ENCODE measurements at regions not wholly inside any gene's neighbourhood (a gene's known extent, or its start where the extent isn't known, plus 50 kb on each side); places are given as distances from the start of the nearest gene placed in this dataset.

- DNase-seq (ENCODE audit: low read depth) = no peak
- TF ChIP-seq CTCF (IDR thresholded peaks at IDR 0.05; ENCODE audit: control insufficient read depth, insufficient read depth, low read depth, low read length, missing control alignments) = no peak
- H3K4me3 ChIP-seq (ENCODE audit: control insufficient read depth, low read depth, low read length) = no peak overlapping the region
Measured at GRCh38 chr1:195113471-195113870, 1494.8 kb downstream of the KCNT2 start.

DNA sequence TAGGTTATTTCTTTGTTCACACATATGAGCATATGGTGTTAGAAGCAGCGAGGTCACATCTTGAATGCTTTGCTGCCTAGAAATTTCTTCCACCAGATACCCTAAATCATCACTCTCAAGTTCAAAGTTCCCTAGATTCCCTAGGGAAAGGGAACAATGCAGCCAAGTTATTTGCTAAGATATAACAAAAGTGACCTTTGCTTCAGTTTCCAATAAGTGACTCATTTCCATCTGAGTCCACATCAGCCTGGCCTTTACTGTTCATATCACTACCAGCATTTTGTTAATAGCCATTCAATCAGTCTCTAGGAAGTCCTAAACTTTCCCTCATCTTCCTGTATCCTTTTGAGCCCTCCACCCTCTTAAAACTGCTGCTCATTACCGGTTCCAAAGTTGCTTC lies 1502.5 kb downstream of the KCNT2 start:
- TF ChIP-seq CTCF (IDR thresholded peaks at IDR 0.05; ENCODE audit: control insufficient read depth, insufficient read depth, low read depth, low read length, missing control alignments) = no peak
- H3K4me3 ChIP-seq (ENCODE audit: control insufficient read depth, low read depth, low read length) = no peak overlapping the region
- DNase-seq (ENCODE audit: low read depth) = no peak

DNA sequence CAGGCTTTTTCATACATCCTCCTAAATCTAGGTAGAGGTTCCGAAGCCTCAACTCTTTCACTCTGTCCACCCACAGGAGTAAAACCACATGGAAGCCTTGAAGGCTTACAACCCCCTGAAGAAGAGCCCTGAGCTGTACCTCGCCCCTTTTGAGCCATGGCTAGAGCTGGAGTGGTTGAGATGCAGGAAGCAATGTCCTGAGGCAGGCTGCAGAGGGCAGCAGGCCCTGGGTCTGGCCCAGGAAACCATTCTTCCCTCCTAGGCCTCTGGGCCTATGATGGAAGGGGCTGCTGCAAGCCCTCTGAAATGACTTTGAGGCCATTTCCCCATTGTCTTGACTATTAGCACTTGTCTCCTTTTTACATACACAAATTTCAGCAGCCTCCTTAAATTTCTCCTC lies 1503.0 kb downstream of the KCNT2 start:
- no peak overlapping the region for H3K4me3 ChIP-seq (ENCODE audit: control insufficient read depth, low read depth, low read length)
- DNase-seq (ENCODE audit: low read depth) = no peak
- no peak for TF ChIP-seq CTCF (IDR thresholded peaks at IDR 0.05; ENCODE audit: control insufficient read depth, insufficient read depth, low read depth, low read length, missing control alignments)

- no peak for DNase-seq (ENCODE audit: low read depth)
- TF ChIP-seq CTCF (IDR thresholded peaks at IDR 0.05; ENCODE audit: control insufficient read depth, insufficient read depth, low read depth, low read length, missing control alignments) = no peak
- no peak overlapping the region for H3K4me3 ChIP-seq (ENCODE audit: control insufficient read depth, low read depth, low read length)
Measured at GRCh38 chr1:195097316-195097715, 1510.9 kb downstream of the KCNT2 start.

- DNase-seq (ENCODE audit: low read depth) = no peak
Measured at GRCh38 chr1:195096051-195096521, 1512.2 kb downstream of the KCNT2 start.

GRCh38 chr1:195085196-195085595 lies 1523.0 kb downstream of the KCNT2 start:
- no peak for DNase-seq (ENCODE audit: low read depth)
- H3K4me3 ChIP-seq (ENCODE audit: control insufficient read depth, low read depth, low read length) = no peak overlapping the region
- no peak for TF ChIP-seq CTCF (IDR thresholded peaks at IDR 0.05; ENCODE audit: control insufficient read depth, insufficient read depth, low read depth, low read length, missing control alignments)

More at GRCh38 chr1:195096051-195096521, 1512.2 kb downstream of the KCNT2 start:
- no peak for TF ChIP-seq CTCF (IDR thresholded peaks at IDR 0.05; ENCODE audit: control insufficient read depth, insufficient read depth, low read depth, low read length, missing control alignments)
- H3K4me3 ChIP-seq (ENCODE audit: control insufficient read depth, low read depth, low read length) = no peak overlapping the region

GRCh38 chr1:195082183-195082582 lies 1526.1 kb downstream of the KCNT2 start:
- no peak for DNase-seq (ENCODE audit: low read depth)
- TF ChIP-seq CTCF (IDR thresholded peaks at IDR 0.05; ENCODE audit: control insufficient read depth, insufficient read depth, low read depth, low read length, missing control alignments) = no peak
- H3K4me3 ChIP-seq (ENCODE audit: control insufficient read depth, low read depth, low read length) = no peak overlapping the region

Data from AG09309 (cell line).